Retinal pigment epithelial cell (primary cell): ENCODE measurements at regions not wholly inside any gene's neighbourhood (a gene's known extent, or its start where the extent isn't known, plus 50 kb on each side); places are given as distances from the start of the nearest gene placed in this dataset.

Experiments used
- DNase-seq: peaks from one replicate; pipeline ENCODE4 v3.0.0-alpha.2; 2010; ENCODE audit warnings: low read depth
- H3K4me3 ChIP-seq: 2 replicates; pipeline ENCODE4 v1.5.1; 2011; ENCODE audit warnings: mild to moderate bottlenecking, low read length, control low read depth, moderate library complexity
- TF ChIP-seq, protein P1 (sequence below): conservative IDR thresholded peaks from 2 replicates; pipeline ENCODE4 v1.5.1; 2011; ENCODE audit warnings: low read depth, low read length, control low read depth, inconsistent platforms

DNA sequence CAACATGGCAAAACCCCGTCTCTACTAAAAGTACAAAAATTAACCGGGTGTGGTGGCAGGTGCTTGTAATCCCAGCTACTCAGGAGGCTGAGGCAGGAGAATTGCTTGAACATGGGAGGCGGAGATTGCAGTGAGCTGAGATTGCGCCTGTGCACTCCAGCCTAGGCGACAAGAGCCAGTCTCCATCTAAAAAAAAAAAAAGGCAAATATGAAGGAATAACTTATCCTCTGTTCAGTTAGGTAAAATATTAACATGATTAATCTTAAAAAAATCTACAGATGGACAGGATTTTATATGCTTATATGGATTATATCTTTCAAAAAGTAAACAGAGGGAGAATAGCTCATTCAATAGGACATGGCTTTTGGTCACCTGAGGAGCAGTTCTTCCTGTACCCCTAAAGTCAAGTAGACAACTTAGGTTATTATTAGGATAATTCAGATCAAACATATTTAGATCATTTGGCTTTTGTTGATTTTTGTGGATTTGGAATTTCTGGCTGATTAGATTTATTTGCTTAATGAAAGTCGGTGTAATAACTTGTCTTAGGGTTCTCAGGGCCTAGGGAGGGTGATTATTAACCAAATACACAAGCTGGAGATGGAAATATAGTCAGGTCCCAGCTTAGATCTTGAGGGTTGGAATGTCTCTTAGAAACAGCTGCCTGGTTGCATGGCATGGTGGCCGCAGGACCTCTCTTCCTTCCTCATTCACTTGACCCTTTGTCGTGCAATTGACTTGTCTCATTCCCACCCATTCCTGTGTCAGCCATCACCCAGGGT lies 82.1 kb upstream of the ONECUT1 start:
- DNase-seq, result no peak
- TF ChIP-seq, protein P1, sequence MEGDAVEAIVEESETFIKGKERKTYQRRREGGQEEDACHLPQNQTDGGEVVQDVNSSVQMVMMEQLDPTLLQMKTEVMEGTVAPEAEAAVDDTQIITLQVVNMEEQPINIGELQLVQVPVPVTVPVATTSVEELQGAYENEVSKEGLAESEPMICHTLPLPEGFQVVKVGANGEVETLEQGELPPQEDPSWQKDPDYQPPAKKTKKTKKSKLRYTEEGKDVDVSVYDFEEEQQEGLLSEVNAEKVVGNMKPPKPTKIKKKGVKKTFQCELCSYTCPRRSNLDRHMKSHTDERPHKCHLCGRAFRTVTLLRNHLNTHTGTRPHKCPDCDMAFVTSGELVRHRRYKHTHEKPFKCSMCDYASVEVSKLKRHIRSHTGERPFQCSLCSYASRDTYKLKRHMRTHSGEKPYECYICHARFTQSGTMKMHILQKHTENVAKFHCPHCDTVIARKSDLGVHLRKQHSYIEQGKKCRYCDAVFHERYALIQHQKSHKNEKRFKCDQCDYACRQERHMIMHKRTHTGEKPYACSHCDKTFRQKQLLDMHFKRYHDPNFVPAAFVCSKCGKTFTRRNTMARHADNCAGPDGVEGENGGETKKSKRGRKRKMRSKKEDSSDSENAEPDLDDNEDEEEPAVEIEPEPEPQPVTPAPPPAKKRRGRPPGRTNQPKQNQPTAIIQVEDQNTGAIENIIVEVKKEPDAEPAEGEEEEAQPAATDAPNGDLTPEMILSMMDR, result no peak
- H3K4me3 ChIP-seq, result no peak overlapping the region

DNA sequence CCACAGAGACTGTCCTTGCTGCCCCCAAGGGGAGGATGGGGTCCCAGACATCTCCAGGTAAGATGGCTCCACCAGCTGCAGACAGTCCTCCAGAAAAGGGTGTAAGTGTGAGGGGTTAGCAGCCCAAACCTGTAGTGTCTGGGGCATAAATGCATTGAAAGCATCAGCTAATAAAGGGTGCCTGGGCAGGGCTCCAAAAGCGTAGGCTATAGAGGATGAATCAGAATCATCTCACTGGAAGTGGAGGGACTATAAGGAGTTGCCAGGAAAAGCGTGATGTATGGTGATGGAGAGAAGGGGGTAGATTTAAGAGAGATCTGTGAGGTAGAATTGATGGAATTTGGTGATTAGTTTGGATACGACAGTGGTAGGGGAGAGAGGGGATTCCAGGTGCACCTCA lies 79.9 kb upstream of the ONECUT1 start:
- TF ChIP-seq, protein P1, result no peak
- DNase-seq, result no peak
- no peak overlapping the region for H3K4me3 ChIP-seq

DNA sequence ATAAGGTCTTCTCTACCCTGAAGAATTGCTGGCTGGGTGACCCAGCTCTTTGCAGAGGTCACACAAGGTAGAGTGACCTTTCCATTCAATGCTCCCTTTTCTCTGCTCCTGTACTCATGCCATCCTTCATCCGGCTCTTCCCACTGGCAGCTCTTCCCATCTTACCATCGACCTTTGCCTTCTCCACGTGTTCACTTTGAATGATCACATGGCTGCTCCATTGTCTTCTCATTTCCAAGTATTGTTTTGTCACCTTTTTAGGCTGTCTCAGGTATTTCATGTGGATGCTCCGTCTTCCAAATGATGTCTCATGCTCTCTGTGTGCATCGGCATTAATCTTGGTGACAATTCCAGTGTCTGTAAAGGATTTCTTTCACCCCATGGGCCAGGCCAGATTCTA lies 76.6 kb upstream of the ONECUT1 start:
- no peak overlapping the region for H3K4me3 ChIP-seq
- no peak for DNase-seq
- TF ChIP-seq, protein P1, result no peak

DNA sequence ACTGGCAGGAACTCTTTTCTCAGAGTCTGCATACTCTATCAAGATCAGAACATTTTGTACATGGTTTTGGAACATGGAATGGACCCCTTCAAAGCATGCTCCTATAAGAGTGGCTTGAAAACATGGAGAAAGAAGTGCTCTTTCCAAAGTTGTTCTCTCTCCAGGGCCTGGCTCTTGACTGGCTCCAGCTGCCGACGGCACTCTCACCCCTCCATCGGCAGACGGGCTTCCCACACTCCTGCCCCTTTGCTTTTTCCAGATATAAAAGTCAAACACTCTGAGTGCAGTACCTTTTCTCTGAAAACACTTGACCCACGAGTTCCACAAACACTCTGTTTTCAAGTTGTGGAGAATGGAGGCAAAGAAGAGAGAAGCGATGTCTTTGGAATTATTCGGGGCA lies 72.5 kb upstream of the ONECUT1 start:
- TF ChIP-seq, protein P1, result no peak
- no peak overlapping the region for H3K4me3 ChIP-seq
- no peak for DNase-seq

DNA sequence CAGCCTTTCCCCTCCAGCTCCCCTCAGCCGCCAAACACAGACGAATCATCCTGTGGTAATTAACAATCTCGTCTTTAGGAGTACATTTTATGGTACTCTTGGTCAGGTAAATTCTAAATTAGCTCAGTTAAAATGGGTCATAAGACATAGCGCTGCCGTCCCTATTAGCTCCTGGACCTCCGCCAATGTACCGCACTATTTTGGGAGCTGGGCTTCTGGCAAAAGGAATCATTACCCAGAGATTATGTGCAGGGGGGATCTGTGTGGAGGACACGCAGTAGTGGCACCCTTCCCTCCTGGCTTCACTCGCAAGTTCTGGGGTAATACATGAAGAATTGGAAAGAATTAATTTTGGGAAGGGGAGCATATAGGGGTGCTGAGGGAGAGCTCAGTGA lies 68.6 kb upstream of the ONECUT1 start:
- DNase-seq, result no peak
- no peak overlapping the region for H3K4me3 ChIP-seq
- TF ChIP-seq, protein P1, result no peak

DNA sequence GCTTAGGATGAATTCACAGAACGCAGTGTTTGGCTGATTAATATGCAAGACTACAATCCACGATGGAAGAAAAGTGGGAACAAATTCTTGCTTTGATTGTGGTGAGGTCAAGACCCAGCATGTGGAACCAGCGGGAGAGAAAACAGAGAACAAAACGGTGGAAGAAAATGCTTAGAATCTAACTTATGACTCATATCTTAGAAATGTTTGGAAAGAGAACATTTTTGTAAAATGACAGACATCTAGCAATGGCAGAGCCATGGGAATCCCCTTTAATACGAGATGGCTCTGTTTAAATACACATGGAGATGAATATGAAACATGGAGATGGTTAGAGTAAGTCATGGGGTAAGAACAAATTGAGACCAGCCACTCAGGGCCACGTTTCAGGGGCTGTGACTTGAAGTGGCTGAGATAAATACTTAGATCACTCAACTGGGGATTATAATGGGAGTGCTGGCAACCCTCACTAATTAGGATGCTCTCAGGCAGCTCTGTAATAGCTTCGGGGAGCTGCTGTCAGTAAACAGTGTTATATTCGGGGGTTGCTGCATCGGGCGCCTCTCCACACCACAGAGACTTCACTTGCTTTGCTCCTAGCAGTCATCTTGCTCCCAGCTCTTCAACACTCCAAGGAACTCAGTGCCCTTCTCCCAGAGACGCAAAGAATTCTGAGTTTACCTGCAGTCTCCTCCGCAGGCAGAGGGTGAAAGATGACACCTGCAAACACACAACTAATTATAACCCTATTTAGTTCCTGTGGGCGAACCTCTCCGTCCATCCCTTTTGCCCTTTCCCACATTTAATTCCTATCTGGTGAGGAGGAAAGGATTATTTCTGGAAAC lies 68.0 kb upstream of the ONECUT1 start:
- H3K4me3 ChIP-seq, result no peak overlapping the region
- no peak for DNase-seq
- TF ChIP-seq, protein P1, result no peak
